ENCODE measurements at regions not wholly inside any gene's neighbourhood (a gene's known extent, or its start where the extent isn't known, plus 50 kb on each side); places are given as distances from the start of the nearest gene placed in this dataset.

- TF ChIP-seq GATA2 (IDR thresholded peaks at IDR 0.05; ENCODE audit: low read depth, low read length) = no peak
- no peak for TF ChIP-seq GATA3 (IDR thresholded peaks at IDR 0.05; ENCODE audit: low read depth, low read length)
Observed at GRCh38 chr7:136045181-136045580, 68.0 kb upstream of the MTPN start.

- TF ChIP-seq GATA3 (IDR thresholded peaks at IDR 0.05; ENCODE audit: low read depth, low read length) = no peak
- TF ChIP-seq GATA2 (IDR thresholded peaks at IDR 0.05; ENCODE audit: low read depth, low read length) = no peak
Observed at GRCh38 chr7:136039577-136040345, 62.6 kb upstream of the MTPN start.

DNA sequence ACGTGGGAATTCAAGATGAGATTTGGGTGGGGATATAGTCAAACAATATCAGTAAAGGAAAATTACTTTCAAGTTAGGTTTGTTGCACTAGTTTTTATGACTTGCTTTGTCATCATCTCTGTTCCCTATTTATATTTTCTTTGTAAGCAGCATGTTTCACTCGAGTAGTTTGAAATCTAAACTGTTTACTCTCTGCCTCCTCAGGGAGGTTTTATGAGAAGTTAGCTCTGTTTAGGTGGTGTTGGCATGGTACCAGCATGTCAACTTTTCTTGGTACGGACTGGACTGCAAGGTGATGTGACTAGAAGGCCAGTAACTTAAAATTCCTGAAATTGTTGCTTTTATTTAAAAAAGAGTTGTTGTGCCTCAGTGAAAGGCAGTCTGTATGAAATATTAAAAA is 59.2 kb upstream of the MTPN start:
- no peak for TF ChIP-seq GATA3 (IDR thresholded peaks at IDR 0.05; ENCODE audit: low read depth, low read length)
- TF ChIP-seq GATA2 (IDR thresholded peaks at IDR 0.05; ENCODE audit: low read depth, low read length) = no peak

- TF ChIP-seq GATA2 (IDR thresholded peaks at IDR 0.05; ENCODE audit: low read depth, low read length) = no peak
- no peak for TF ChIP-seq GATA3 (IDR thresholded peaks at IDR 0.05; ENCODE audit: low read depth, low read length)
Observed at GRCh38 chr7:136034132-136034531, 57.0 kb upstream of the MTPN start.

- peak; percentile 70 for TF ChIP-seq GATA2 (IDR thresholded peaks at IDR 0.05; ENCODE audit: low read depth, low read length)
- peak; percentile 47 for TF ChIP-seq GATA3 (IDR thresholded peaks at IDR 0.05; ENCODE audit: low read depth, low read length)
Observed at GRCh38 chr7:136033413-136034031, 56.4 kb upstream of the MTPN start.

DNA sequence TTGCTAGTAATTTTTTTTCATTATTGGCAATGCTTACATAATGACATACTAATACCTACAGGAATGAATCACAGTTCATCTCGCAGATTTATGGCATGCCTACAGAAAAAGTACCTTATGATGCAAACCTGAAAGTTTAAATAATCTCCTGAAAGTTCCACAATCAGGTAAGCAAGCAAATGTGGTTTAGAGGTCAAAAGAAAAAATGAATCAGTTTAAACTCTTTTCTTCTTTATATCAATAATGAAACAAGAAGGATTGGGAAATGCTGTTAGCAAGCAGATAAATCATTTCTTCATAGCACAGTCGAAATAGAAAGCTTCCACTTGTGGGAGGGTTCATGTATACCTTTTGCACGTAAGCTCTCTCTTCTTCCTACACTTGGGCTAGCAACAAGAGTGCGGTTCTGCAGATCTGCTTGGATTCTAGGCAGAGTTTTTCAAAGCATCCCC is 53.7 kb upstream of the MTPN start:
- TF ChIP-seq GATA3 (IDR thresholded peaks at IDR 0.05; ENCODE audit: low read depth, low read length) = no peak
- TF ChIP-seq GATA2 (IDR thresholded peaks at IDR 0.05; ENCODE audit: low read depth, low read length) = no peak

DNA sequence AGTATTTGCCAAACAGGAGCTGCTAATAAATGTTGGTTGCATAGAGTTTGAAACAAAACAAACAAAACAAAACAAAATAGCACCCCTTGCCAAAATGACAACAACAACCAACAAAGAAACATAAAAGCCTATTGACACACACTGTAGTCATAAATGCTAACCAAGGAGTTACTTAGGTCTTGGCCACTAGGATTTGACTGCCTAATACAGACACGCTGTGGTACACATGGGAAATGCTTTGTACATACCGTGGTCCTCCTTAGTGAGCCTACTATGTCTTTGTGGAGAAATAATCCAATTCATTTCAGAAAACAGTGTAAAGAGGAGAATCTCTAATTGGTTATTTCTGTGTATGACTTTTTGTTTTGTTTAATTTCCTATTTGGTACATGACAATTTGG is 53.2 kb upstream of the MTPN start:
- no peak for TF ChIP-seq GATA3 (IDR thresholded peaks at IDR 0.05; ENCODE audit: low read depth, low read length)
- no peak for TF ChIP-seq GATA2 (IDR thresholded peaks at IDR 0.05; ENCODE audit: low read depth, low read length)

GRCh38 chr7:136027160-136027559 is 50.0 kb upstream of the MTPN start:
- no peak for TF ChIP-seq GATA3 (IDR thresholded peaks at IDR 0.05; ENCODE audit: low read depth, low read length)
- TF ChIP-seq GATA2 (IDR thresholded peaks at IDR 0.05; ENCODE audit: low read depth, low read length) = no peak

Measured in SH-SY5Y (cell line).